Kidney (tissue), 13 donors: ENCODE measurements at regions not wholly inside any gene's neighbourhood (a gene's known extent, or its start where the extent isn't known, plus 50 kb on each side); places are given as distances from the start of the nearest gene placed in this dataset.

Experiments used
- DNase-seq, 5 donors: peaks; one replicate each; pipeline ENCODE4 v3.0.0-alpha.2; 2013 to 2020
- FAIRE-seq: peaks from 2 replicates; lab custom pipeline; 2012; peaks lifted over from hg19 to GRCh38; lab: Jason Lieb, UNC
- H3K27ac ChIP-seq, 2 donors: one replicate each; pipeline ENCODE4 v1.7.0; 2013; ENCODE audit warnings: low read depth in 2 of 2, low read length in 2 of 2, inconsistent platforms in 1 of 2
- H3K27me3 ChIP-seq: one replicate; pipeline ENCODE4 v1.7.1; 2013; ENCODE audit warnings: low read length, inconsistent platforms; ENCODE audit not compliant: control insufficient read depth, insufficient read depth
- H3K36me3 ChIP-seq, 3 donors: one replicate each; pipeline versions ENCODE4 v1.7.0 to v1.7.1; 2013; ENCODE audit warnings: low read length in 3 of 3, control low read depth in 1 of 3, inconsistent platforms in 1 of 3; ENCODE audit not compliant: insufficient read depth in 3 of 3, control insufficient read depth in 2 of 3
- H3K4me1 ChIP-seq, 3 donors: one replicate each; pipeline versions ENCODE4 v1.7.0 to v1.7.1; 2013; ENCODE audit warnings: low read length in 3 of 3, inconsistent platforms in 1 of 3, low read depth in 1 of 3; ENCODE audit not compliant: control insufficient read depth in 2 of 3, insufficient read depth in 2 of 3
- H3K4me3 ChIP-seq, 3 donors: one replicate each; pipeline versions ENCODE4 v1.7.0 to v1.8.1; 2013; ENCODE audit warnings: low read length in 3 of 3, control low read depth in 1 of 3, inconsistent platforms in 1 of 3
- H3K9ac ChIP-seq, 3 donors: one replicate each; pipeline versions ENCODE4 v1.7.0 to v1.7.1; 2013; ENCODE audit warnings: low read length in 3 of 3, control low read depth in 1 of 3, inconsistent platforms in 1 of 3
- H3K9me3 ChIP-seq, 3 donors: one replicate each; pipeline versions ENCODE4 v1.7.0 to v1.7.1; 2013; ENCODE audit warnings: low read length in 3 of 3, control low read depth in 1 of 3, inconsistent platforms in 1 of 3; ENCODE audit not compliant: control insufficient read depth in 2 of 3, insufficient read depth in 1 of 3
- intact Hi-C: fragments of 100-400 bp; cut with DNase I; formaldehyde crosslinking; loops from one replicate; pipeline ENCODE4 v1.11.1; 2022
- TF ChIP-seq, protein P1 (sequence below): IDR thresholded peaks from 3 replicates; pipeline ENCODE4 v1.5.1; 2012; ENCODE audit warnings: mild to moderate bottlenecking, moderate library complexity, borderline replicate concordance; ENCODE audit not compliant: insufficient read depth; ENCODE audit errors: extremely low read depth
- donor health status: control.
- donor health status: control.
- donor health status: control.
- donor health status: control.
- donor health status: control.
- donor health status: DM: yes; HTN: yes; CAD: no.
- donor health status: Normal renal cell carcinoma (clear cell type).

DNA sequence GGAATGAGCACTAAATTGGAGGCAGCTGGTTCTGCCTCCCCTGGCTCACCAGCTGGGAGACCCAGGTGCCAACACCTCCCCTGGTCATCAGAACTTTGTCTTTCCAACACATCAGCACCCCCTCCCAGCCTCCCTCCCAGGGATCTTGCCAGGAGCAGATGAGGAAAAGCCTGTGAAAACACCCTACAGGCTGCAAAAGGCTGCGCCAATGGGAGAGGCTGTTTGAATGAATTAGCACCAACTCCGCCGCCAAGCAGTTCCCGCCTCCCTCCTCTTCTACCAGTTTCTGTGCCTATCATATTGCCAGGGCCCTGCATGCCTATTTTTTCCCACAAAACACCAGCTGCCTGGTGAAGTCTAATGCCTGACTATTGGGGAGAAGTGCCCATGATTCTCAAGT is 137.0 kb downstream of the AIPL1 start:
- no peak for FAIRE-seq
- Histone ChIP-seq H3K9me3 (no peaks in the 10 kb centered on the region), H3K4me1 (no peaks in the 10 kb centered on the region), H3K36me3 (no peaks in the 10 kb centered on the region), H3K9ac (no peak overlapping the region), H3K27ac (no peak overlapping the region), H3K4me3 (no peak overlapping the region), H3K27me3 (no peaks in the 10 kb centered on the region)
- TF ChIP-seq, protein P1, sequence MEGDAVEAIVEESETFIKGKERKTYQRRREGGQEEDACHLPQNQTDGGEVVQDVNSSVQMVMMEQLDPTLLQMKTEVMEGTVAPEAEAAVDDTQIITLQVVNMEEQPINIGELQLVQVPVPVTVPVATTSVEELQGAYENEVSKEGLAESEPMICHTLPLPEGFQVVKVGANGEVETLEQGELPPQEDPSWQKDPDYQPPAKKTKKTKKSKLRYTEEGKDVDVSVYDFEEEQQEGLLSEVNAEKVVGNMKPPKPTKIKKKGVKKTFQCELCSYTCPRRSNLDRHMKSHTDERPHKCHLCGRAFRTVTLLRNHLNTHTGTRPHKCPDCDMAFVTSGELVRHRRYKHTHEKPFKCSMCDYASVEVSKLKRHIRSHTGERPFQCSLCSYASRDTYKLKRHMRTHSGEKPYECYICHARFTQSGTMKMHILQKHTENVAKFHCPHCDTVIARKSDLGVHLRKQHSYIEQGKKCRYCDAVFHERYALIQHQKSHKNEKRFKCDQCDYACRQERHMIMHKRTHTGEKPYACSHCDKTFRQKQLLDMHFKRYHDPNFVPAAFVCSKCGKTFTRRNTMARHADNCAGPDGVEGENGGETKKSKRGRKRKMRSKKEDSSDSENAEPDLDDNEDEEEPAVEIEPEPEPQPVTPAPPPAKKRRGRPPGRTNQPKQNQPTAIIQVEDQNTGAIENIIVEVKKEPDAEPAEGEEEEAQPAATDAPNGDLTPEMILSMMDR = no peak
- intact Hi-C loops = no loop called here
- no peak for DNase-seq

DNA sequence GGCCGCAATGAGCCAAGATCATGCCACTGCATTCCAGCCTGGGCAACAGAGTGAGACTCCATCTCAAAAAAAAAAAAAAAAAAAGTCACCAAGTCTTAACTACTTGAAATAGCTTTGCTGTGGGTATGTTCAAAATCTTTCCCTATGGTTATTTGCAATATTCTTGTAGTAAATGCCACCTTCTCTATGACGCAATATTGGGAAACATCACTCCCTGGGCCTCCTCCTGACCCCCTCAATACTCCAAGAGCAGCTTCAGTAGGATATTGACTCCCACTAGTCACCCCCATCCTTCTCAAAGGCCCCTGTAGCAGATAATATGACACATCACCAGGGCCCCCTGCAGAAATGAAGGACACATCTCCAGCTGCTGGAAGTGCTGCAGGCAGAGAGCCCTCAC is 137.8 kb downstream of the AIPL1 start:
- Histone ChIP-seq H3K27me3 (no peaks in the 10 kb centered on the region), H3K36me3 (no peaks in the 10 kb centered on the region), H3K27ac (no peak overlapping the region), H3K9me3 (no peaks in the 10 kb centered on the region), H3K4me1 (no peaks in the 10 kb centered on the region), H3K9ac (no peak overlapping the region), H3K4me3 (no peak overlapping the region)
- DNase-seq (no peak), FAIRE-seq (no peak)
- intact Hi-C loops = no loop called here
- TF ChIP-seq, protein P1 = no peak

DNA sequence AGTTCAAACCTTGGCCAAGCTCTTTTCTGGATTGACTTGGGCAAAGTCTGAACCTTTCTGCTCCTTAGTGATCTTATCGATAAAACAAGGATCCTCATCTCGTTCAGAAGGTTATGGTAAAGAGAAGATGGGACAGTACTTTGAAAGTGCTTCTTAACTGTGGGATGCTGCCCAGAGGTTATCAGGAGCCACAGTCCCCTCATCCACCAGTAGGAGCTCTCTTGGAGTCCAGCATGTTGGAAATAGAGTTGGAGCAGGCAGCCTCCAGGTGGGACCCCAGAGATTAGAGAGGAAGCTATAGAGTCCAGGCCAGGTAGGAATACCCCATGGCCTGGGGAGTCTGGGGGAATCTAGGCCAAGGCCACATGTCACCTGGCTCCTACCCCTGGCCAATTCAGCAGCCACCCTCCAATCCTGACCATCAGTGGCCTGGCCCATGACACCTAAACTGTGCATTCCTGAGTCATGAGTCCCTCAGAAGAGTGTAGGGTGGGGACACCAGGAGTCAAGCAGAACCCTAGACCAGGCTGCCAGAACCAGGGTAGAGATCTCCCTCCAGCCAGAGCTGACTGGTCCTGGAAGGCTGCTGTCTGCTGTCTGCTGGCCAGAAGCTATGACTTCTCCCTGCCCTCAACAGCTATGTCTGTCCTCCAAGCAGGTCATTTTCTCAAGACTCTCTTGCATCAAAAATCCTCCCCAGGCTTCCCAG is 144.3 kb downstream of the AIPL1 start:
- Histone ChIP-seq H3K4me3 (no peak overlapping the region), H3K27me3 (no peaks in the 10 kb centered on the region), H3K36me3 (no peaks in the 10 kb centered on the region), H3K9ac (no peak overlapping the region), H3K9me3 (no peaks in the 10 kb centered on the region), H3K4me1 (no peaks in the 10 kb centered on the region), H3K27ac (no peak overlapping the region)
- intact Hi-C loops = no loop called here
- FAIRE-seq (no peak), DNase-seq (no peak)
- TF ChIP-seq, protein P1 = no peak

DNA sequence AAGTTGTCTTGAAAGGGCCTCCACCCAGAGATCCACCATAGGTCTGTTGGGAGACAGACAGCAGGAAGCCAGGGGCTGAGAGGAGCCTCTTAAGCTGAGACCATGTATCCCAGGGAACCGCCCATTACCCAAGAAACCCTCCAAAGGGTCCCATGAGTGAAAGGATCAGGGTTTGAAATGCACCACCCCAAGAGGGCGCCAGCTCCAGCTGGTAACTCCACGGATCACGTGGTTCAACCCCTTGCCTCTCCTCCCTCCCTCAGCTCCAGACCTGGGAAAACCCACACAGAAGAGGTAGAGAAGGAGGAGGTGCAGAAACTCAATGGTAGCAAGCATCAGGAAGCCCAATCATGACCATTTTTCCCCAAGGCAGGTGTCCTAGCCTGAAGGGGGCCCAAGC is 148.7 kb downstream of the AIPL1 start:
- Histone ChIP-seq H3K9me3 (no peaks in the 10 kb centered on the region), H3K4me3 (no peak overlapping the region), H3K36me3 (no peaks in the 10 kb centered on the region), H3K27ac (no peak overlapping the region), H3K9ac (no peak overlapping the region), H3K27me3 (no peaks in the 10 kb centered on the region), H3K4me1 (no peaks in the 10 kb centered on the region)
- intact Hi-C loops = no loop called here
- TF ChIP-seq, protein P1 = no peak
- FAIRE-seq (no peak), DNase-seq (no peak)
